ENCODE measurements at regions not wholly inside any gene's neighbourhood (a gene's known extent, or its start where the extent isn't known, plus 50 kb on each side); places are given as distances from the start of the nearest gene placed in this dataset.
A peak's percentile ranks its signal among the peaks of the same experiment; 100 is the strongest.

DNA sequence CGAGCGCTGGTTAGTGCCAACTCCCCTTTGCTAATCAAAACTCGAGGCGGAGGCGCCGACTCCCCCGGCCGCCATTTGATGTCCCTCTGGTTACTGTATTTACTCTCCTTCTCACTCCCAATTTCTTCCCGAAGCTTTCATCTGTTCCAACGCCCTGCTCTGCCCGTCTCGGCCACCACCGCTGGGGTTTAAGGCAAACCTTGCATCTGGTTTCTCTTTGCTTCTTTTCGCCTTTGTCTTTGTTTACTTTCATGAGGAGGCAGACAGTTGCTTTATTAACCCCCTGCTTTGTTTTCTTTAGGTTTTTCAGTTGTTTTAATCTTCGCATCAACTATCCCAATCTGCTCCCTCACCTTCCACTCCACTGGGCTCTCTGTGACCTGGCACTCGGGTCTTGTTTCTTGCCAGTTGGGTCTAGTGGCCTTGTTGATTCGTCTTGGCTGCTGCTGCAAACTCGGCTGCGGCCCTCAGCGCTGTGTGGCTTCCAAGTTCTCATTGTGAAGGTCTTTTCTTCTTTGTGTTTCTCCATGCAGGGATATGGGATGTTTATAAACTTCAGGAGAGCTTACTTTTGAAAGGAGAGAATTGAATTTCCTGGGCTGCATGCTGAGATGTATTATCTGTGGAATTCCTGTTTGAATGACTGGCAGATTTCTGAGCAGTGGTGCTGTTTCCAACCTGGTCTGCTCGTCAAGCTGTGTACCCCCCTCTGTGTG, 155.1 kb downstream of the CDC5L start:
- peak in 1 of 4 donors; percentile 18 for DNase-seq
- Histone ChIP-seq H3K4me3 (no peak overlapping the region), H3K27ac (no peak overlapping the region), H3K27me3 (no peaks in the 10 kb centered on the region), H3K36me3 (no peaks in the 10 kb centered on the region), H3K4me1 (no peaks in the 10 kb centered on the region), H3K9me3 (no peaks in the 10 kb centered on the region)
- intact Hi-C loops (cut with DNase I): no loop called here
- TF ChIP-seq CTCF (IDR thresholded peaks at IDR 0.05): no peak
- ATAC-seq: no peak

DNA sequence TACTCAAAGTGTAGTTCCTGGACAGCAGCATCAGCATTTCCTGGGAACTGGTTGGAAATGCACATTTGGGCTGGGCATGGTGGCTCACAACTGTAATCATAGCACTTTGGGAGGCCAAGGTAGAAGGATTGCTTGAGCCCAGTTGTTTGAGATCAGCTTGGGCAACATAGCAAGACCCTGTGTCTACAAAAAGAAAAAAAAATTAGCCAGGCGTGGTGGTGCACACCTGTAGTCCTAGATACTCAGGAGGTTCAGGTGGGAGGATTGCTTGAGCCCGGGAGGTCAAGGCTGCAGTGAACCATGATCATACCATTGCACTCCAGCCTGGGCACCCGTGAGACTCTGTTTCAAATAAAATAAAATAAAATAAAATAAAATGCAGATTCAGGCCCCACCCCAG, 156.2 kb downstream of the CDC5L start:
- H3K9me3 ChIP-seq: no peaks in the 10 kb centered on the region
- no peak for ATAC-seq
- H3K27ac ChIP-seq: no peak overlapping the region
- no peaks in the 10 kb centered on the region for H3K27me3 ChIP-seq
- peak in 1 of 4 donors; percentile 4 for DNase-seq
- no peak overlapping the region for H3K4me3 ChIP-seq
- intact Hi-C loops (cut with DNase I): no loop called here
- no peaks in the 10 kb centered on the region for H3K36me3 ChIP-seq
- no peak for TF ChIP-seq CTCF (IDR thresholded peaks at IDR 0.05)
- no peaks in the 10 kb centered on the region for H3K4me1 ChIP-seq

DNA sequence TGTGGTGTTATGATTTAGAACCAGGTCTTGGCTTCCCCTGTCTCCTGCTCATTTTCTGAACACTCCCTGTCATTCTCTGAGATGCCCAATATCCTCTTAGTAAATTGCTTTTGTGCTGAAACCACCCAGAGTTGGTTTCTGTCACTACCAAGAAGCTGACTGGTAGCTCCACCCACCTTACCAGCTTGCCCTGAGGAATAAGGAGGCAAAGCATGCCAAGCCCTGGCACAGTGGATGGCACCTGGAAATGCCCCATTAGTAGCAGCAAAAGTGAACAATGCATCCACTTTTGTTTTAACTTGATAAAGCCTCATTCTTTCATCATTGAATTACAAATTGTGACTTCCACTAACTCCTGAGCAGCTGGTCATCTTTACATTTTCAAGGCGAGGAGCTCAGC, 157.7 kb downstream of the CDC5L start:
- TF ChIP-seq CTCF (IDR thresholded peaks at IDR 0.05): no peak
- intact Hi-C loops (cut with DNase I): no loop called here
- Histone ChIP-seq H3K27ac (no peak overlapping the region), H3K27me3 (no peaks in the 10 kb centered on the region), H3K4me3 (no peak overlapping the region), H3K9me3 (no peaks in the 10 kb centered on the region), H3K4me1 (no peaks in the 10 kb centered on the region), H3K36me3 (no peaks in the 10 kb centered on the region)
- DNase-seq: peak in 1 of 4 donors; percentile 10
- no peak for ATAC-seq

DNA sequence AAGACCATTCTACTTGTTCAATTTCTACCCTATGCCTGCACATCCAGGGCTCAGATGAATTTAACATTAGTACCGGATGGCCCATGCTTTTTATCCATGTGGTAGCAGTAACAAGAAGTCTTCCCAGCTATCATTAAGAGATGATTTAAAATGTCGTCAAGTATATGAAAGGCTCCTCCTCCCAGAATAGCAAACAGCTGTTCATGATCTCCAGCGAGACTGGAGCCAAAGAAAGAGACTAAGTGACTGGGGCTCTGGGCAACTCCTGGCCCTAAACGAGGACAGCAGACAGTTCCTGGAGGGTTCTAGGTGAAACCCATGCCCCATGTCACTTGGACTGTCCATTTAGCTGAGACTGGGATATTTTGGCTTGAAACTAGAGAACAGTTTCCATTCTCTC, 160.8 kb downstream of the CDC5L start:
- no peak for TF ChIP-seq CTCF (IDR thresholded peaks at IDR 0.05)
- no peaks in the 10 kb centered on the region for H3K4me1 ChIP-seq
- H3K27me3 ChIP-seq: no peaks in the 10 kb centered on the region
- H3K36me3 ChIP-seq: no peaks in the 10 kb centered on the region
- no peak overlapping the region for H3K27ac ChIP-seq
- H3K4me3 ChIP-seq: no peak overlapping the region
- DNase-seq (peak in 1 of 4 donors; percentile 1), ATAC-seq (no peak)
- H3K9me3 ChIP-seq: no peaks in the 10 kb centered on the region
- intact Hi-C loops (cut with DNase I): no loop called here

- no peak overlapping the region for H3K27ac ChIP-seq
- no peak for ATAC-seq
- intact Hi-C loops (cut with DNase I): no loop called here
Observed at GRCh38 chr6:44549516-44549915, 162.0 kb downstream of the CDC5L start.

More at GRCh38 chr6:44549516-44549915, 162.0 kb downstream of the CDC5L start:
- TF ChIP-seq CTCF (IDR thresholded peaks at IDR 0.05): no peak
- no peaks in the 10 kb centered on the region for H3K36me3 ChIP-seq
- H3K27me3 ChIP-seq: no peaks in the 10 kb centered on the region
- no peak overlapping the region for H3K4me3 ChIP-seq
- no peaks in the 10 kb centered on the region for H3K9me3 ChIP-seq
- H3K4me1 ChIP-seq: no peaks in the 10 kb centered on the region
- no peak for DNase-seq
